ENCODE measurements at regions not wholly inside any gene's neighbourhood (a gene's known extent, or its start where the extent isn't known, plus 50 kb on each side); places are given as distances from the start of the nearest gene placed in this dataset.

DNA sequence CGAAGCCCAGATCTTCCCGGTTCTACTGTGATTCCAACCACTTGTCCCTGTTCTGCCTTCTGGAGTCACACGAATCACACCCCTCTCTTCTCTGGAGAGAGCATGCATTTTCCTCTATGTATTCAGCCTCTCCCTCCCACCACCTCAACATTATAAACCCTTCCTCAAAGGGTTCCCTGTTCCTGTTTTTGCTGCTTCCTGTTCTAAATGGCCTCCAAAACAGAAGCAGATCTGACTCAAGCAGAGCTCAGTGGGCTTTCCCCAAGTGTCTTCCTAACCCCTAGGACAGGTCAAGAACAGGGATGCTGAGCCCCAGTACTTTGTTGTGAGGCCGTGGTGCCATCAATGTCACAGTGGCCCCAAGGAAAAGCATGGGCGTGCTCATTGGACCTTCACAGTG lies 75.7 kb upstream of the ARNT2 start:
- Histone ChIP-seq H2AK9ac (replicated peaks; ENCODE audit: low read depth, low read length, poor library complexity) (no peak overlapping the region), H3K4me2 (ENCODE audit: low read depth, low read length) (no peak overlapping the region), H3K18ac (ENCODE audit: low read depth, low read length) (no peak overlapping the region), H3K9me3 (ENCODE audit: control insufficient read depth, insufficient read depth, low read length) (0 out of 2 replicates have a peak, but pooled peaks cover 3% of the 10 kb centered on the region), H2BK20ac (ENCODE audit: low read depth, low read length) (no peak overlapping the region), H2BK120ac (ENCODE audit: low read depth, low read length) (no peak overlapping the region), H2BK5ac (ENCODE audit: low read depth, low read length, poor library complexity, severe bottlenecking) (no peak overlapping the region), H3K36me3 (ENCODE audit: control insufficient read depth, insufficient read depth, low read length) (no peaks in the 10 kb centered on the region), H3K23ac (ENCODE audit: low read depth, low read length) (no peak overlapping the region), H3K56ac (ENCODE audit: extremely low read depth, insufficient read depth, low read length) (no peak overlapping the region), H3K27ac (ENCODE audit: insufficient read depth, low read length) (no peak overlapping the region), H3K14ac (replicated peaks; ENCODE audit: low read depth, low read length) (no peak overlapping the region), H3K9me1 (ENCODE audit: insufficient read depth, low read length) (no peaks in the 10 kb centered on the region), H3K4me1 (ENCODE audit: control insufficient read depth, insufficient read depth, low read length) (no peaks in the 10 kb centered on the region), H2AFZ (replicated peaks; ENCODE audit: low read length, poor library complexity) (no peak overlapping the region), H4K5ac (ENCODE audit: low read depth, low read length) (no peak overlapping the region), H3K4ac (ENCODE audit: low read depth, low read length) (no peak overlapping the region), H2AK5ac (ENCODE audit: low read depth, low read length) (no peak overlapping the region), H2BK15ac (ENCODE audit: low read depth, low read length) (no peak overlapping the region), H3K9ac (ENCODE audit: low read depth, low read length) (no peak overlapping the region), H3K79me1 (ENCODE audit: low read depth in 1 of 2, low read length in 2 of 2) (no peaks in the 10 kb centered on the region), H4K91ac (ENCODE audit: insufficient read depth, low read depth, low read length) (no peak overlapping the region), H3K27me3 (ENCODE audit: control insufficient read depth, insufficient read depth, low read length) (peaks cover 7% of the 10 kb centered on the region), H3K4me3 (ENCODE audit: insufficient read depth, low read depth, low read length) (no peak overlapping the region), H4K20me1 (ENCODE audit: insufficient read depth, low read length) (no peaks in the 10 kb centered on the region), H4K8ac (ENCODE audit: low read depth in 2 of 2, low read length in 2 of 2) (no peak overlapping the region)
- WGBS, 2 experiments (ENCODE audit: extremely low coverage in 2 of 2, insufficient read length in 1 of 2) = no CpG with 5 or more reads among the region's 5 CpGs
- BruUV-seq (replicated peaks) = no TSS peak
- no peak for ATAC-seq (ENCODE audit: low read depth)
- dilution Hi-C loops (cut with HindIII; ENCODE audit: low sequenced_read_pairs, unreplicated experiment) (no loop called here), intact Hi-C loops (cut with micrococcal nuclease) (no loop called here), in situ Hi-C loops (cut with MboI; ENCODE audit: low sequenced_read_pairs) (no loop called here)
- TF ChIP-seq, protein P1, sequence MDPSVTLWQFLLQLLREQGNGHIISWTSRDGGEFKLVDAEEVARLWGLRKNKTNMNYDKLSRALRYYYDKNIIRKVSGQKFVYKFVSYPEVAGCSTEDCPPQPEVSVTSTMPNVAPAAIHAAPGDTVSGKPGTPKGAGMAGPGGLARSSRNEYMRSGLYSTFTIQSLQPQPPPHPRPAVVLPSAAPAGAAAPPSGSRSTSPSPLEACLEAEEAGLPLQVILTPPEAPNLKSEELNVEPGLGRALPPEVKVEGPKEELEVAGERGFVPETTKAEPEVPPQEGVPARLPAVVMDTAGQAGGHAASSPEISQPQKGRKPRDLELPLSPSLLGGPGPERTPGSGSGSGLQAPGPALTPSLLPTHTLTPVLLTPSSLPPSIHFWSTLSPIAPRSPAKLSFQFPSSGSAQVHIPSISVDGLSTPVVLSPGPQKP (IDR thresholded peaks at IDR 0.05; ENCODE audit: borderline replicate concordance, low read depth, low read length) = no peak
- TF ChIP-seq MAFK (IDR thresholded peaks at IDR 0.05; ENCODE audit: low read depth, low read length) = no peak
- no peak for TF ChIP-seq SMC3 (IDR thresholded peaks at IDR 0.05; ENCODE audit: low read depth, low read length)
- TF ChIP-seq, protein P2, sequence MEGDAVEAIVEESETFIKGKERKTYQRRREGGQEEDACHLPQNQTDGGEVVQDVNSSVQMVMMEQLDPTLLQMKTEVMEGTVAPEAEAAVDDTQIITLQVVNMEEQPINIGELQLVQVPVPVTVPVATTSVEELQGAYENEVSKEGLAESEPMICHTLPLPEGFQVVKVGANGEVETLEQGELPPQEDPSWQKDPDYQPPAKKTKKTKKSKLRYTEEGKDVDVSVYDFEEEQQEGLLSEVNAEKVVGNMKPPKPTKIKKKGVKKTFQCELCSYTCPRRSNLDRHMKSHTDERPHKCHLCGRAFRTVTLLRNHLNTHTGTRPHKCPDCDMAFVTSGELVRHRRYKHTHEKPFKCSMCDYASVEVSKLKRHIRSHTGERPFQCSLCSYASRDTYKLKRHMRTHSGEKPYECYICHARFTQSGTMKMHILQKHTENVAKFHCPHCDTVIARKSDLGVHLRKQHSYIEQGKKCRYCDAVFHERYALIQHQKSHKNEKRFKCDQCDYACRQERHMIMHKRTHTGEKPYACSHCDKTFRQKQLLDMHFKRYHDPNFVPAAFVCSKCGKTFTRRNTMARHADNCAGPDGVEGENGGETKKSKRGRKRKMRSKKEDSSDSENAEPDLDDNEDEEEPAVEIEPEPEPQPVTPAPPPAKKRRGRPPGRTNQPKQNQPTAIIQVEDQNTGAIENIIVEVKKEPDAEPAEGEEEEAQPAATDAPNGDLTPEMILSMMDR (conservative IDR thresholded peaks at IDR 0.05; ENCODE audit: low read depth, low read length) = no peak
- no peak for TF ChIP-seq MAZ (IDR thresholded peaks at IDR 0.05; ENCODE audit: borderline replicate concordance, low read depth, low read length)
- no peak for TF ChIP-seq NFE2L2 (IDR thresholded peaks at IDR 0.05; ENCODE audit: low read depth, low read length)
- no peak for TF ChIP-seq CEBPB (IDR thresholded peaks at IDR 0.05; ENCODE audit: low read depth, low read length)
- TF ChIP-seq POLR2A (IDR thresholded peaks at IDR 0.05; ENCODE audit: low read depth, low read length) = no peak
- TF ChIP-seq RAD21 (IDR thresholded peaks at IDR 0.05; ENCODE audit: low read length) = no peak
- TF ChIP-seq, protein P3, sequence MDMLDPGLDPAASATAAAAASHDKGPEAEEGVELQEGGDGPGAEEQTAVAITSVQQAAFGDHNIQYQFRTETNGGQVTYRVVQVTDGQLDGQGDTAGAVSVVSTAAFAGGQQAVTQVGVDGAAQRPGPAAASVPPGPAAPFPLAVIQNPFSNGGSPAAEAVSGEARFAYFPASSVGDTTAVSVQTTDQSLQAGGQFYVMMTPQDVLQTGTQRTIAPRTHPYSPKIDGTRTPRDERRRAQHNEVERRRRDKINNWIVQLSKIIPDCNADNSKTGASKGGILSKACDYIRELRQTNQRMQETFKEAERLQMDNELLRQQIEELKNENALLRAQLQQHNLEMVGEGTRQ (IDR thresholded peaks at IDR 0.05; ENCODE audit: low read depth, low read length) = no peak
- no peak for TF ChIP-seq RFX5 (IDR thresholded peaks at IDR 0.05; ENCODE audit: low read depth, low read length)
- no peak for TF ChIP-seq CHD1 (IDR thresholded peaks at IDR 0.05; ENCODE audit: low read depth, low read length)
- DNase-seq = no peak
- ChIA-PET POLR2A (ENCODE audit: unreplicated experiment) (no interaction called here), CTCF (no interaction called here)
